Stimulated activated CD4-positive, alpha-beta T cell treated with anti-CD3 and anti-CD28 coated beads, Interleukin-4, amount 100 ng/mL, for 48 hours (primary cell): ENCODE measurements at regions not wholly inside any gene's neighbourhood (a gene's known extent, or its start where the extent isn't known, plus 50 kb on each side); places are given as distances from the start of the nearest gene placed in this dataset.
"Not testable (repeated sequence)": the region's sequence is repeated elsewhere in the genome, so short reads cannot be mapped to it uniquely, and the experiment has no call there.

Source experiments
- DNase-seq, 2 donors: peaks; one replicate each; pipeline ENCODE4 v3.0.0-alpha.2; 2020; ENCODE audit warnings: low read depth in 2 of 2

- no peak for DNase-seq
Measured at GRCh38 chr20:22071841-22072240, 366.4 kb downstream of the PAX1 start.

- no peak for DNase-seq
Measured at GRCh38 chr20:22070610-22071058, 365.2 kb downstream of the PAX1 start.

- no peak for DNase-seq
Measured at GRCh38 chr20:22063753-22064152, 358.3 kb downstream of the PAX1 start.

GRCh38 chr20:22062874-22063273 lies 357.4 kb downstream of the PAX1 start:
- no peak for DNase-seq

- no peak for DNase-seq
Measured at GRCh38 chr20:22060610-22061009, 355.1 kb downstream of the PAX1 start.

GRCh38 chr20:22058746-22059145 lies 353.3 kb downstream of the PAX1 start:
- no peak for DNase-seq

GRCh38 chr20:22055981-22056380 lies 350.5 kb downstream of the PAX1 start:
- DNase-seq = no peak

- DNase-seq = no peak
Measured at GRCh38 chr20:22052025-22052650, 346.7 kb downstream of the PAX1 start.

GRCh38 chr20:22045956-22046507 lies 340.6 kb downstream of the PAX1 start:
- not testable (repeated sequence) for DNase-seq

GRCh38 chr20:22027423-22027822 lies 322.0 kb downstream of the PAX1 start:
- DNase-seq = no peak

- no peak for DNase-seq
Measured at GRCh38 chr20:22020201-22020600, 314.7 kb downstream of the PAX1 start.

GRCh38 chr20:22008456-22008855 lies 303.0 kb downstream of the PAX1 start:
- DNase-seq = no peak

- DNase-seq = no peak
Measured at GRCh38 chr20:22006306-22006705, 300.8 kb downstream of the PAX1 start.

- DNase-seq = no peak
Measured at GRCh38 chr20:22005535-22005934, 300.1 kb downstream of the PAX1 start.

GRCh38 chr20:22004946-22005345 lies 299.5 kb downstream of the PAX1 start:
- no peak for DNase-seq

GRCh38 chr20:22003680-22004079 lies 298.2 kb downstream of the PAX1 start:
- DNase-seq = no peak

- DNase-seq = no peak
Measured at GRCh38 chr20:22001886-22002285, 296.4 kb downstream of the PAX1 start.

GRCh38 chr20:21995461-21995860 lies 290.0 kb downstream of the PAX1 start:
- DNase-seq = no peak

- no peak for DNase-seq
Measured at GRCh38 chr20:21994203-21994602, 288.7 kb downstream of the PAX1 start.

GRCh38 chr20:21982559-21982958 lies 277.1 kb downstream of the PAX1 start:
- DNase-seq = no peak

- DNase-seq = no peak
Measured at GRCh38 chr20:21981597-21982344, 276.3 kb downstream of the PAX1 start.

- no peak for DNase-seq
Measured at GRCh38 chr20:21981179-21981578, 275.7 kb downstream of the PAX1 start.

GRCh38 chr20:21971436-21971835 lies 266.0 kb downstream of the PAX1 start:
- no peak for DNase-seq
